NCI-H2227 treated with DMSO at 0.1 percent for 48 hours (cell line): ENCODE measurements at regions not wholly inside any gene's neighbourhood (a gene's known extent, or its start where the extent isn't known, plus 50 kb on each side); places are given as distances from the start of the nearest gene placed in this dataset.

Source experiments
- DNase-seq: peaks from one replicate; lab custom pipeline; 2025; lab: John Stamatoyannopoulos, UW

- DNase-seq, result no peak
Observed at GRCh38 chr6:165718491-165718891, 55.5 kb upstream of the PDE10A start.

- no peak for DNase-seq
Observed at GRCh38 chr6:165717732-165718465, 54.9 kb upstream of the PDE10A start.

DNA sequence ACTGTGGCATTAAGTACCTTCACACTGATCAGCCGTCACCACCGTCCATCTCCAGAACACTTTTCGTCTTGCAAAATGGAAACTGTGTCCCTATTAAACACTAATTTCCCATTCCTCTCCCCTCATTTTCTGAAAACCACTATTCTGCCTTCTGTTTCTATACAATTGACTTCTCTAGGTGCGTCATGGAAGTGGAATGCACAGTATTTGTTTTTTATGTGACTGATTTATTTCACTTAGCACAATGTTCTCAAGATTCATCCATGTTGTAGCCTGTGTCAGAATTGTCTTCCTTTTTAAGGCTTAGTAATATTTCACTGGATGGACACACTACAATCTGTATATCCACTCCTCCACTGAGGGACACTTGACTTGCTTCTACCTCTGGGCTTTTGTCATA lies 53.8 kb upstream of the PDE10A start:
- no peak for DNase-seq

DNA sequence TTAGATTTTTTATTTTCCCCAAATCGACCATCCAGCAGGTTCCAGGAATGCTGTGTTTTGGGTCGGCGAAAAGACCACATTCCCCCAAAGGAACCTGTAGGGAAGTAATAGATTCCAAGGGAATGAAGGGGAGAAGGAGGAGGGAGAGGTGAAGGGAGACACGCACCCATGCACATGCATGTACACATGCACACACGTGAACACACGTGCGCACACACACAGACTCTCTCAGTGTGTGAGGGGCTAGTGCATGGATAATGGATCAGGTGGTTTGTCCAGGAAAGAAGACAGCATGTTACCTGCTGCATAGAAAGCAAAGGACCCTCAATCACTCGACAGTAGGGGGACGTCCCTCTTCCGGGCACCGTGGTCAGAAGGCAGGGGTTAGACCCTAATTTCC lies 52.4 kb upstream of the PDE10A start:
- no peak for DNase-seq

- no peak for DNase-seq
Observed at GRCh38 chr6:165714907-165715306, 51.9 kb upstream of the PDE10A start.

DNA sequence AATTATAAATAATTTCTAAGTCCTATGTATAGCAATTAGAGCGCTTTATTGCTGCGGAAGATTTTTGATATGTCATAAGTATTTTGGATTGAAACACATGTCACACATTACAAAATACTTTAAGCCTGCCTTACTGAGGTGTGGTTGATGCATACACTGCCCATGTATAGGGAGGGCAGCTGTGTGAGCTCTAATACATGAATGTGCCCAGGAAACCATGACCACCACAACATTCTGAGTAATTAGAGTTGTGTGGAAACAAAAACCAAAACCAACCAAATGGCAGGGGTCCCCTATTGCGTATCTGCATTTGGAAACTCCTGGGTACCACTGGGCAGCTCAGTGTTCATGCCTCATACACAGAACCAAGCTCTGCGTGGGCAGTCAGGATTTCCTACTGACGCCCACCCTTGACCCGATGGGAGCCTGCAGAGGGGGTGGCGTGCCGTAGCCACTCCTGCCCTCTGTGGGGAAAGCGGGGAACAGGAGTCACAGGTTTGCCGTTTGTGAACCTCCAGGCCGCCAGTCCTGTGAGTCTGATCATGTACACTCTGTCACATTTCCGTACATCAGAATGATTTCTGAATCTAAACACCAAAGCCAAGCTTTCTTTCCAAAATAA lies 50.9 kb upstream of the PDE10A start:
- no peak for DNase-seq
